ENCODE measurements at regions not wholly inside any gene's neighbourhood (a gene's known extent, or its start where the extent isn't known, plus 50 kb on each side); places are given as distances from the start of the nearest gene placed in this dataset.
A peak's percentile ranks its signal among the peaks of the same experiment; 100 is the strongest.

GRCh38 chr14:61183196-61183885 is 97.8 kb downstream of the TMEM30B start:
- H3K4me3 ChIP-seq (replicated peaks in 1 of 2; ENCODE audit: low read depth in 2 of 2, low read length in 2 of 2): no peak overlapping the region
- no peak for TF ChIP-seq CTCF (IDR thresholded peaks at IDR 0.05; ENCODE audit: low read depth, low read length)
- peak; percentile 40 to 66 for DNase-seq (ENCODE audit: low read depth in 2 of 2)

- H3K4me3 ChIP-seq (replicated peaks in 1 of 2; ENCODE audit: low read depth in 2 of 2, low read length in 2 of 2): no peak overlapping the region
- peak in 1 of 2 donors; percentile 30 for DNase-seq (ENCODE audit: low read depth in 2 of 2)
- TF ChIP-seq CTCF (IDR thresholded peaks at IDR 0.05; ENCODE audit: low read depth, low read length): no peak
Observed at GRCh38 chr14:61179796-61180398, 101.2 kb downstream of the TMEM30B start.

GRCh38 chr14:61179061-61179690 is 102.0 kb downstream of the TMEM30B start:
- H3K4me3 ChIP-seq (replicated peaks in 1 of 2; ENCODE audit: low read depth in 2 of 2, low read length in 2 of 2): no peak overlapping the region
- TF ChIP-seq CTCF (IDR thresholded peaks at IDR 0.05; ENCODE audit: low read depth, low read length): no peak
- DNase-seq (ENCODE audit: low read depth in 2 of 2): peak in 1 of 2 donors; percentile 75

GRCh38 chr14:61178226-61179060 is 102.7 kb downstream of the TMEM30B start:
- H3K4me3 ChIP-seq (replicated peaks in 1 of 2; ENCODE audit: low read depth in 2 of 2, low read length in 2 of 2): no peak overlapping the region
- DNase-seq (ENCODE audit: low read depth in 2 of 2): peak; percentile 92 to 99
- no peak for TF ChIP-seq CTCF (IDR thresholded peaks at IDR 0.05; ENCODE audit: low read depth, low read length)

GRCh38 chr14:61177279-61178225 is 103.6 kb downstream of the TMEM30B start:
- DNase-seq (ENCODE audit: low read depth in 2 of 2): peak in 1 of 2 donors; percentile 27
- no peak overlapping the region for H3K4me3 ChIP-seq (replicated peaks in 1 of 2; ENCODE audit: low read depth in 2 of 2, low read length in 2 of 2)
- no peak for TF ChIP-seq CTCF (IDR thresholded peaks at IDR 0.05; ENCODE audit: low read depth, low read length)

- H3K4me3 ChIP-seq (replicated peaks in 1 of 2; ENCODE audit: low read depth in 2 of 2, low read length in 2 of 2): no peak overlapping the region
- DNase-seq (ENCODE audit: low read depth in 2 of 2): peak; percentile 15 to 49
- TF ChIP-seq CTCF (IDR thresholded peaks at IDR 0.05; ENCODE audit: low read depth, low read length): no peak
Observed at GRCh38 chr14:61176686-61177085, 104.5 kb downstream of the TMEM30B start.

Measured in cardiac fibroblast (primary cell).